IPS-NIHi11 (cell line): ENCODE measurements at regions not wholly inside any gene's neighbourhood (a gene's known extent, or its start where the extent isn't known, plus 50 kb on each side); places are given as distances from the start of the nearest gene placed in this dataset.

Source experiments
- DNase-seq: peaks from one replicate; pipeline ENCODE4 v3.0.0; 2012; ENCODE audit warnings: mixed read lengths, low spot score

DNA sequence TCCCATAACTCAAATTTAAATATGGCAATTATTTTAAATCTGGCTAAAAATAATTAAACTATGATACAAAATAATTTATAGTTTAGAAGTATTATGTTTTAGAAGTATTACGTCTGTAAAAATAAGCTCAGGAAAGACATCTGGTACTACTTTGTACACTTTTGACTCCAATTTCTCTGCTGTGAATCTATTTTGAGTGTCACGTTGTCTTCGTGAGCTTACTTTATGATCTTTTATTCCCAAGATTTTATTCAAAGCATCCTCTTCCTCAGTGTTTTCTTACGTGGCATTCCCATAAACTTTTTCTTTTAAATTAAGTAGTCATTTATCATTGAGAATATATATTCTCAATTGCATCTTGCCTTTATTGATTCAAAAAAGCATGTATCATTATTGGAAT lies 223.3 kb upstream of the KCNJ16 start:
- DNase-seq: no peak

DNA sequence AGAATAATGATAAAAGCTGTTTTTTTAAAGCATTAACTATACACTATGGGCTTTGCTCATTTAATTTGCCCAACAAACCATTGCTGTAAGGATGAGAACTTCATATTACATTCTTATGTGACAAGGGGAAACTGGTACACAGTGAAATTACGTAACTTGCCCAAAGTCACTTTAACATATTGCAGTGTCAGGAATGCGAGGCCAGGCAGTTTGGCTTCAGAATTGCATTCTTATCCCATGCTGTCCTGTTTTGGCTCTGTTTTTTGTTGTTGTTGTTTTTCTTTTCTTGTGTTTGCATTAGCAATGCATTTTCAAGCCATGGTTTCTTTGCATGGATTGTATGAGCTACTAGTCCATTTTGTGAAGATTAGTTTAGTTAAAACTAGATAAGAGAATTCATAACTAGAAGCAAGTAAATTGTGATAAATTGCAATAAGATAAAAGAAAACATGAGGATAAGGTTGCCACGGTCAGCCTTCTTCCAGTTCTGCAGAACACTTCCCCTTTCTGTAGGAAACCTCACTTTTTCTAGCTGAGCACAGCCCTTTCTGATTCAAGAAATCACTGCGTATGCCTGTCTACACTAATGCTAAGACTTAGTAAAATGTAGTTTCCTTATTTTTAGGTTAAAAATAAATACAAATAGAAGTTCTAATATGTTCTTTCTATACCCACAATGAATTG lies 221.3 kb upstream of the KCNJ16 start:
- no peak for DNase-seq

DNA sequence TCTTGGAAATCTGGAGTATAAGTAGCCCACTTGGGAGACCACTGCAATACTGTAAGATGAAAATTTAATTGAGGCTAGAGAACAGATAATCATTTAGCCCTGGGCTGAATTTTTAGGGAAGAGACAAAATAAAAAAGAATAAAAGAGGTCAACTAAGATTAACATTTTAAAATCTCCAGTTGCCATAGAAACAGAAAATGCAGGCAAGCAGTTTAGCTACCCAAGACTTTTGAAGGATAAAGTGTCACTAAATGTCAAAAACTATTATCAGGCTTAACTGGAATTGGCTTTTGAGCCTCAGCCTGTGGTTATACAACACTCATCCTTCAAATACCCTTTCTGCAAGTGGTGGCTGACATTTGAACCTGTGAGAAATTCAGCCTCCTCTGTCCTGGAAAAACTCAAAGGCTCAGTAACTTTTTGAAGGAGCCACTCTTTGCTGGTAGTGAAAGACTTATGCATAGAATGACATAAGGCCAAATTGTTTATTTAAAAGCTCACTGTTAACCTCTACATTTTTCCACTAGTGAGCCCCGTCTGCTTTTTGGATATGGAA lies 220.7 kb upstream of the KCNJ16 start:
- DNase-seq: no peak

DNA sequence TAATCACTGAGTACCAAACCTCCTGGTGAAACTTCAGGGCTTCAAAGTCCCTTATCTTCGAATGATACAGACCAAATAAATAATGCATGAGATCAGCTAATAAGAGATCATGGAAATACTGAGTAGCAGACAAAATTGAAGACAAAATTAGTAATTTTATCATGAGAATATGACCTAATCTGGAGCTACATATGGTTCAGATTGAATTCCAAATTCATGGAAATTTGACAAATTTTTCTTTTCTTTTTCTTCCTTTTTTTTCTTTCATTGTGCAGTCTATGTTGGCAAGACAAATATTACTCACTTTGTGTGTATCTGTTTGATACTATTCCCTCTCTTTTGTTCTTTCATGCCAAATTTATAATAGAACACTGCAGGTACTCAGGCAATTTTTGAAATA lies 218.1 kb upstream of the KCNJ16 start:
- no peak for DNase-seq

DNA sequence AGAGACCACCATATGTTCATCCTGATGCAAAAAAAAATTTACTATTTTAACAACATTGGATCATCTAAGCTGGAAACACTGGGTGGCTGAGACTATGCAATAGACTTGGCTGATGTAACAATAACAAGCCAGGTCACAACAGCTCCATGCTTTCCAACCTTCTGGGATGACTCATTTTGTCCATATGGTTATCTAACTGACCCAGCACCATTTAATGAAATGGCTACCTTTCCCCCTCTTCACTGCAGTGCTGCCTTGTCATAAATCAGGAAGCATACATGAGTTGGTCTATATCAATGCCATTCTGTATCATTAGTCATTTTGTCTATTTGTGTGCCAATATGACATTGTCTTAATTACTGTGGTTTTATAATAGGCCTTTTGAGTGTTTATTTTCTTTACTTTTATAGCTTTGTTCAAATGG lies 217.6 kb upstream of the KCNJ16 start:
- no peak for DNase-seq

DNA sequence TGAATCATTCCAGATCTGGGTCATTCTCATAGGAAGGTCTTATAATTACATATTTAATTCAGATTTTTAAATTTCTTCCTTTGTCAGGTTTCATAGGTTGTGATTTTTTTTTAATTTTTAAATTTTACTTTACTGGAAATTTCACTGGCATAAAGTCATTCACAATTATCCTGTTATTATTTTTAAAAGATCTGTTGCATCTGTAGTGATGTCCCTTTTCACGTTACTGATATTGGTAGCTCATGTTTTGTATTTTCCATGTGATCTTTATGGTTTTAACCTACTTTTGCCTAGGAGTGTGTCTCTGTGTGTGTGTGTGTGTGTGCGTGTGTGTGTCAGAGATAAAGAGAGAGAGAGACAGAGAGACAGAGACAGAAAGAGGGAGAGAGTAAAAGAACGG lies 216.6 kb upstream of the KCNJ16 start:
- DNase-seq: no peak

DNA sequence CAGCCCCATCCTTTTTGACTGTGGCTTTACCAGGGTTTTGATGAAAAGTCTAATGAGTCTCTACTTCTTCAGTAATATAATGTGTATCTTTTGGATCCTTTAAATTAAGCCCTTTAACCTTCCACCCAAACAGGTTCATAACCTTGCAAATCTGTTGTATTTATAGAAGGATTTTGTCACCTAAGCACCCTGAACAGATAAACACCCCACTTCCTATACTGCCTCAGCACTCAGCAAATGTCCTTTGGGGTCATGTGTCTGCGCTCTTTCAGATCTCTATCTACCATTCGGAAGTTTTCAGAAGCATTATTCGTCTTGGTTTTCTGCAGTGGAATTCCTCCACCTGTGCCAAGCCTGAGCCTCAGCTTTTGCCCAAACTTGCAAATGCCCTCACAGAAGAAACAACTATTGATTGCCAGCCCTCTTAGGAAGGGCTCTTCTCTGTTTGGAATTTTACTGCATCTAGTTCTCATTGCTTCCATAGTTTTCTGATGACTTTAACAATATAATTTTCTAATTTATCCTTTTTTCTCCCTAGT lies 214.8 kb upstream of the KCNJ16 start:
- no peak for DNase-seq

DNA sequence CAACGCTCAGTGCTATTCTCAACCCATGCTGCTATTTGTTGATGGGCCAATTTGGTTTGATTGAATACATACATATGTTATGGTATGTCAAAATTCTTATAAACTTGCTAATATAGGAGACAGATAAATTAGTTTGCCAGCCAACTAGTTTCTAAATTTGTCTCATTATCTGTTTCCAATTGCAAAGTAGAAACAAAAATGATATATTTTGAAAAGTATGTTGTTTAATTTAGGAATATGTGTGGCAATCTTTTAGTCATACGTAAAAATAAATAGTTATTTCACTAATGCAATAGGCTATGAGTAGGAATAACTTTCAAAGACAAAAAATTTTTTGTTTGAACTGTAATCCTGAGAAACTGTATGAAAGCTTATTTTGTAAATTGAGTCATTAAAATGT lies 210.6 kb upstream of the KCNJ16 start:
- DNase-seq: no peak

DNA sequence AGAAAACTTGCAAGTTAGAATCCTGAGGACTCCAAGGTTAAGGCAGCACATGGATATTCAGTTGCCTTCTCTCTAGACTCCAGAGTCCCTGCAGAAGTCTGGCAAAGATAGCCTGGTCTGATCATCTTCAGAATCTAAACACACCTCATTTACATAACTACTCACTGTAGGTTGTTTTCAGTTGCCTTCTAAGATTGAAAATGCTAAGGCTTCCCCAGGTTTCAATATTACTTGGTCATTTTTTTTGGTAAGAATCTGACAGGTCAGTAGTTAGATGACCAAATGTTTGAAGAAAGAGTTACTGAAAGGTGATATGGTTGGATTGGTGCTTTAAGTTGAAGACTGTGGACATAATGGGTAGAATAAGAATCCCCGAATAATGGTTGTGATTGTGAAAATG lies 205.4 kb upstream of the KCNJ16 start:
- no peak for DNase-seq

DNA sequence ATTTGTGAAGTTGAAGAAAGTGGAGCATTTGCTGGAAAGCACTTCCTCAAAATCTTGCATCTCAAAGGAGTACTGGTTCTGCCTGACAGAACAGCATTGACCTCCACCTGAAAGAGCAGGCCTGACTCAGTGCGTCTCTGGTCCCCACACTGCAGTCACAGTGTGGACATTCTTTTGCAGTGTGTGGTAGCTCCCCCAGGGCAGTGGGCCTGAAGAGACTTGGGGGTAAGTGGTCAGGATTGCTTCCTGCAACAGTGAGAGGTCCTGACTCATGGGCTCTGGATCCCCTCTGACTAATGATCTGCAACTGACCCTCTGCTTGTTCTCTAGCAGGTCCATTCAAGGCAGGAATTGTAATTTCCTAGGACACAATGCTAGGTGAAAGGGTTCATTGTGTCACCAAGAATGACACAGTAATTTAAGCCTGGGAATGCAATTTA lies 204.9 kb upstream of the KCNJ16 start:
- no peak for DNase-seq

DNA sequence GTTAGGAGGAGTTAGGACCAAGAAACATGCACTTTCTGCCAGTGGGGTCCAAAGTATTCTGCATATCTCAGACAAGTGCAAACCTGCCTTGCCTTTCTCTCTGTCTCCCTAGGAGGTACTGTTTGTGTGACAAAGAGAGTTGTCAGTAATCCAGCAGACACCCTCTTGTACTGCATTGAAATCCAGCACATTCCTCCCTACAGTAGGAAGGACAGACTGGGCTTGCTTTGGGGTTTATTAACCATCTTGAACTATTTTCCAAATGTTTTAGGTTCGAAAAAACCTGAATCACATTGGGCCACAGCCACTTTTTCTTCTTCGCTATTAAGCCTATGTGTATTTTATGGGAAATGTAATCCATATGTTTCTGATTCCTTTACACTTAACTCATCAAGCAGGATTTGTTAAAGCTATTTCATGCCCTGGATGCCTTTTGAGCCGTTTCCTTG lies 204.2 kb upstream of the KCNJ16 start:
- DNase-seq: peak; percentile 51

DNA sequence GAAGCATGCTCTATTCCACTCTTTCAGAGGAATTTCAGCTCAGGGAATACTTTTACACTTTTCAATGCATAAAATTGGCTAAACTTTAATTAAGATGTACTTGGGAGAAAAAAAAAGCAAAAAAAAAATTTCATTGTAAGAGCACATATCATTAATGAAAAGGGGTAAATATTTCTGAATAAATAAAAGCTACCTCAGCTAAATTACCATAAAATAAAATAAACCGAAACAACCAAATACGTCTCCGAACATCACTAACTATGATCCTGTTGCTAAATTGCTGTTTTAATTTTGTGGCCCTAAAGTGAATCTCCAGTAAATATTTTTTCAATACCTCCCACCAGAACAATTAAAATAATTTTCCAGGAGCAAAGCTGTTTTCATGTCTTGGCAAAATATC lies 203.7 kb upstream of the KCNJ16 start:
- DNase-seq: no peak

DNA sequence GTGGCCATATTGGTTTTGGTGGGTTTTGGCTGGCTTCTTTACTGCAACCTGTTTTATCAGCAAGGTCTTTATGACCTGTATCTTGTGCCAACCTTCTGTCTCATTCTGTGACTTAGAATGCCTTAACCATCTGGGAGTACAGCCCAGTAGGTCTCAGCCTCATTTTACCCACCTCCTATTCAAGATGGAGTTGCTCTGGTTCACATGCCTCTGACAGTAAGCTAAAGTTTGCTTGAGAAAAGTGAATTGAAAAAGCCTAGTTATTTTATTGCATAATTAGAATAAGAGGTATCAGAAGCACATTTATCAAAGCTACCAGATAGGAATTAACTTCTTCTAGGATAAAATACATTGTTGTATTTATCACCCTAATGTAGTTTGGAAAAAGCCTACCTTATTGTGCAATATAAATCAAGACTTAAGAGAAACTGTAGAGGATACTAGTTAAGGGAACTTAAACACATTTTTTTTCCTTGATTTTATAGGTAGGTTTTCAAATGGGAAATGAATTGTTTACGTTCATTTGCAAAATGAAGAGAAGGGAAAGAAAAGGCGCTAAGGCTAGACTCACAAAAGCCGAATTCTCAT lies 202.3 kb upstream of the KCNJ16 start:
- DNase-seq: no peak

DNA sequence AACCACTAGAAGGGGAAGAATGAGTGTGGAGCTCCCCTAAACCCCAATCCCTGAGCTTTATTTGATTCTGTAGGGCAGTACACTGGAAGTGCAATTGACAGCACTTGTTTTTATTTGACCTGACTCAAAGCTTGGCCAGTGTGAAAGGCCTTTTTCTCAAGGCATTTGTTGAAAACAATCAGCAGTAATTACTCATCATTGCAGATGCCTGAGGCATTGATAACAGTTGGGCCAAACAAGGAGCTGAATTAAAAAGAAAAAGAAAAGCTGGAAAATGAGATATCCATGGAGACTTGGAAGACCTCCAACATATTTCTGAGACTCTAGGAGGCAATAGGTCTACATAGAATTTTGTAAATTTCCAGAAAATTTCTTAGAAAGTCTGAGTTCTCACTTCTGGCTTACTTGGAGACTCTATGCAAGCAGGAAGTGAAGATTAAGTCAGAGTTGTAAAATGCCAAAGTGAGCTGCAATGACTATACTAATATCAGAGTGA lies 200.8 kb upstream of the KCNJ16 start:
- DNase-seq: no peak

DNA sequence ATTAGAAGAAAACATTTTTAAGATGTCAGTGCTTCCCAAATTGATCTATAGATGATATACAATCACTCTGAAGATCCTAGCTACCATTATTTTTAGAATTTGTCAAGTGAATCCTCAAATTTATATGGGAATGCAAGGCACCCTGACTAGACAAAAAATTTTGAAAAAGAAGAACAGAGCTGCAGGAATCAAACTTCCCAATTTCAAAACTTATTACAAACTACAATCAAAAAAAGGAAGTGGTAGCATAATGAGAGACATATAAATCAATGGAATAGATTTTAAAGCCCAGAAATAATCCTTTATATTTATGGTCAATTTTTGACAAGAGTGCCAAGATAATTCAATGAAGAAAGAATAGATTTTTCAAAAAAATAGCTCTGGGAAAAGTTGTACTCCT lies 198.3 kb upstream of the KCNJ16 start:
- no peak for DNase-seq

DNA sequence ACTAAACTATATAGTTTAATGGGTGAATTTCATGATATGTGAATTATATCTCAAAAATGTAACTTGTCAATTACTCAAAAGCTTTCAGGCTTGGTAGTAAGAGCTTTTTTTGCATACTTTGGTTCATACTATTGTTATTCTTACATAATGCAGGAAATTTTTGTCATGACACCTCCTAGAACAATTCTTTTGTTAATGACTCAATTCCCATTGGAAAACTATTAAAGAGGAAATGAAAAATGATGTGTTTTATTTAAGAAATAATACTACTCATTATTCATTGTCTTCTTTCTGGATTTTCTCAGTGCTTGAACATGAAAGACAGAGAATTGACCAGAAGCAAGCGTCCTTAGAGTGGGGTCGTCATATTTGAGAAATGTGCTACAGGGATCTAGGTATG lies 196.4 kb upstream of the KCNJ16 start:
- DNase-seq: no peak

DNA sequence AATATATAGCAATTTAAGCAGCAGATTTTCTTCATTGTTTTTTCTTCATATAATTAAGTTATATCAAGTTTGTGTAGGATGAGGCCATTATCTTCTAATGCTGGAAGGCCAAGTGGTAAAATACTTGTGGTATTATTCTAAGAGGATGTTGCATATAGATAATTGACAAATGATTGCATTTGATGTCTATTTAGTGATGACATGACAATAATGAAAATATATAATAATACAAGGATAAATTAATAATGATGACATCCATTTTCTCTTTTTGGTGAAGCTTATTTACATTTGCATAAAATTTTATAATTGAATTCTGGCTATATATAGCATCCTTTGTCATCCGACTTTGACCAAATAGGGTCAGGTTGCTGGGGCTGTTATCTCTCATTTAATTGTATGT lies 195.4 kb upstream of the KCNJ16 start:
- no peak for DNase-seq

DNA sequence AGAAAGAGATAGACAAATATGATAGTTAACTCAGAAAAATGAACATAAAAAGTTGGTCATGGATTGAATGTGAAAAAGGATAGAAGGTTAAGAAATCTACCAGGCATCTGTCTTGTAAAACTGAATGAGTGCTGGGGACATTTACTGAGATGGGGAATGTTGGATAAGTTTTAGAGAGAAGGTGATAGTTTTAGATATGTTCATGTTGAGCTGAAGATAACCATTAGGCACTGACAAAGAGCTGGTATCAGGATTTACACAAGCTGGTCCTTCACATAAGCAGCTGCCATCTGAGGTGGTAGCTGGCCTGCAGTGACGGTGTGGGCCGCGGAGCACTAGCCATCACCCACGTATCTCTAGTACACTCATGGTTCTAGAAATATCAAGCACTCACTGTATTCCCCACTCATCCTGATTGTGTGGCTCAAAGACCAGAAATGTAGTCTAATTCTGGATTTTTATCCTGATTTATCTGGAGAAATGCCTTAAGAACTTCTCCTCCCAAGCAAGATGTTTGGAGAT lies 194.4 kb upstream of the KCNJ16 start:
- no peak for DNase-seq

DNA sequence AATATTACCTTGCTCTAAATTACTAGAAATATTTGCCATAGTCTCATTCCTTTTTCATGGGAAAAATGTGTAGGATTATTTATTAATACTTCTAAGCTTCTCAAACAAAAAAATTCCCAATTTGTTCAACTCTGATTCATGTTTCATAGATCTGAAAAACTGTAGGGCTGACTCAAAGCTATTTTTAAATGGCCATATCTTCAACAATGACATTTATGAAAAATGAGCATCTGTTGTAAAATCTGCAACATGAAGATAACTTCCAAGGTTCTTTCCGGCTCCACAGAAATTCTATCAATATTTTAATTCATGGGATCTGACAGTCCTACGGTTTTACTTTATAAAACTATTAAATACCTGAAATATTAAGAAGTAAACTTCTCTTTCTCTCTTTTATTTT lies 192.7 kb upstream of the KCNJ16 start:
- no peak for DNase-seq

DNA sequence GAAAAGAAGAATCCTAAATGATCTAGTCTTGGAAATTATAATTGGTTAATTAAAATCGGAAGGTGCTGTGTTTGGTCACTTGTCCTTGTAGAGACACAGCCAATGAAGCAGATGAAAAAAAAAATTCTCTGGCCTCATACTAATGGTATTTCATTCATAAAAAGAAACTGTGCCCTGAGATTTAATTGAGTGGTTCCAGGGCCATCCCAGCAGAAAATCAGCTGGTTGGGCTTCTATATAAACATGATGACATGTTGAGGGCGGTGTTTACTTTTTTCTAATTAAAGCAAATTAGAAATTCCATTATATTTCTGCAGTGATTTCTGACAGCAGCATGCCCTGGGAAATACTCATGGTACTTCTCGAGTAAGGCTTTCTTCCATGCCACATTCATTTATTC lies 191.9 kb upstream of the KCNJ16 start:
- no peak for DNase-seq

DNA sequence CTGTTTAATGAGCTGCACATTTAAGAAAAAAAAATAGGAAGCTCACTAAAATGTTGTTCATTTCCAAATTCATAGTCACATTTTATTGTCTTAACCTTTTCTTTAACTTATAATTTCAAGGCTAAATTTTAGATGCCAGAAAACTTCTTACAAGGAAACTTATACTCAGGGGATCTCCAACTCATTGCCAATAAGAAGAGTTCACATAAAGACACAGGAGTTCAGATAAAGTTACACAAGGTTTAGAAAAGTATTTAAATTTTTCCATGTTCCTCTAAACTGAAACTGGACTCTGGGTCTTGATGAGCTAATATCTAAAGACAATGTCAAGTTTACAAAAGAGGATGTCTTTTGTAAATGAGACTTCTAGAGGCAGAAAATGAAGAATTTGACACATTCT lies 190.7 kb upstream of the KCNJ16 start:
- DNase-seq: no peak

DNA sequence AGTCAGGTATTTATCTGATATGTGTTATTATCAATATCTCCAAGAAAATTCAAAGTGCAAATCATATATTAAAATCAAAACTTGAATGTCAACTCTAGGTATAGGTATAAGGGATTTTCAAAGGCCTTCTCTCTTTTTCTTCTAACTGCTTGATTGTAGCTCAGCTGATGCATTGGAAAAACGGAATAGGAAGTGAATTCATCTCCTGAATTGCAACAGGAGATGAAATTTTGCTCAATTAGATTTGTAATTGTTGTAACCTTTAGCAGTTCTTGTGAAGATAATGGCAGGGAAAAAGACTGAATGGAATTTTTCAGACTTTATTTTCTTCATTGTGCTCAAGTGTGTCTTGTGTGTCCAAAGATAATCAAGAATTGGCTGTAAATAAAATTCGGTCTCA lies 190.2 kb upstream of the KCNJ16 start:
- no peak for DNase-seq

DNA sequence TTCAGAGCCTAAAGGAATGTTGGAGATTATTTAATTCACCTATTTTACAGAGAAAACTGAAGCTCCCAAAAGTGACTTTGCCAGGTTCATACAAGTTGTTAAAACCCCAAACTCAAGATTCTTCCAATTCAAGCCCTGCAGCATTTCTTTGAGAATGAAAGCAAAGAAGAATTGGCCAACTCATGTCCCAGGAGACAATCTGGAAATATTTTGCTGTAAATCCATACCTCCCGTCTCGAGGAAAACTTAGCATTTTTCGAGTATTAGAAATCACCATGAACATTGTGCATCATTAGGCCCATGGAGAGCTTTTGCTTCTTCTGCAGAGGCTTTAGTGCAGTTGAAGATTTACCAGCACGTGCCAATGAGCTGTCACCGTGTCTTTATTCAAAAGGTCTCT lies 176.4 kb upstream of the KCNJ16 start:
- DNase-seq: no peak
